K562 (cell line): ENCODE measurements at regions not wholly inside any gene's neighbourhood (a gene's known extent, or its start where the extent isn't known, plus 50 kb on each side); places are given as distances from the start of the nearest gene placed in this dataset.

Source experiments
- ATAC-seq: fragments of 200-7000 bp; cut with Tn5 transposase; 3 replicates; pipeline ENCODE4 v1.9.1; 2020; ENCODE audit warnings: moderate library complexity
- BruUV-seq: library from RNA; stranded (reverse); fragments of 400-500 nt; replicated peaks from 2 replicates; lab custom pipeline; 2021; lab: Mats Ljungman, UMichigan
- CTCF ChIA-PET: fragments of 300-600 bp; formaldehyde crosslinking; extraction: SDS; loops from one replicate; lab custom pipeline; 2021; ENCODE audit warnings: low intra/inter-chr PET ratio; lab: Yijun Ruan, JAX
- POLR2A ChIA-PET: fragments of 300-600, 350-650 bp; sonication (Branson Sonifier 250); formaldehyde crosslinking; extraction: SDS; loops from one replicate; lab custom pipeline; 2021; ENCODE audit warnings: antibody characterized with exemption, inconsistent platforms; lab: Yijun Ruan, JAX
- DNase-seq, 4 experiments: peaks; one replicate each; pipeline versions ENCODE4 v3.0.0 to v3.0.0-alpha.2; 2011 to 2018; ENCODE audit warnings: low spot score in 3 of 4, mixed read lengths in 3 of 4; ENCODE audit errors: extremely low read depth in 1 of 4
- FAIRE-seq: peaks from 2 replicates; lab custom pipeline; 2011; peaks lifted over from hg19 to GRCh38; lab: Jason Lieb, UNC
- H2AFZ ChIP-seq: 2 replicates; pipeline ENCODE4 v1.6.0; 2011; ENCODE audit warnings: low read depth, low read length, control low read depth, inconsistent platforms
- H3K27ac ChIP-seq: fragments of 200-600 bp; 3 replicates; pipeline ENCODE4 v1.8.0; 2011; ENCODE audit warnings: low read depth, mild to moderate bottlenecking, control low read depth, inconsistent platforms, low read length, moderate library complexity, mixed read lengths; ENCODE audit errors: extremely low read depth
- H3K27me3 ChIP-seq, 2 experiments: fragments of 300-600 bp in 1 of 2; 2 replicates in 1 of 2; 3 replicates in 1 of 2; pipeline versions ENCODE4 v1.6.0 to v1.8.0; 2011; ENCODE audit warnings: inconsistent platforms in 2 of 2, low read length in 2 of 2, mild to moderate bottlenecking in 1 of 2, mixed read lengths in 1 of 2, moderate library complexity in 1 of 2; ENCODE audit not compliant: control insufficient read depth in 2 of 2, insufficient read depth in 2 of 2
- H3K36me3 ChIP-seq: fragments of 300-600 bp; 3 replicates; pipeline ENCODE4 v1.8.0; 2011; ENCODE audit warnings: mild to moderate bottlenecking, low read length, inconsistent platforms; ENCODE audit not compliant: control insufficient read depth, insufficient read depth
- H3K4me1 ChIP-seq, 2 experiments: fragments of 200-600 bp in 1 of 2; replicated peaks in 1 of 2; 2 replicates in 1 of 2; 3 replicates in 1 of 2; pipeline versions ENCODE4 v1.5.1 to v1.8.0; 2011; ENCODE audit warnings: inconsistent platforms in 2 of 2, low read length in 2 of 2, mild to moderate bottlenecking in 1 of 2, mixed read lengths in 1 of 2, moderate library complexity in 1 of 2; ENCODE audit not compliant: control insufficient read depth in 2 of 2, insufficient read depth in 2 of 2
- H3K4me2 ChIP-seq: 2 replicates; pipeline ENCODE4 v1.6.1; 2011; ENCODE audit warnings: low read length, control low read depth, inconsistent platforms, mixed read lengths; ENCODE audit not compliant: insufficient read depth
- H3K4me3 ChIP-seq: fragments of 200-600 bp; sonication (generic), shearing (Covaris generic); 2 replicates; pipeline ENCODE4 v1.5.1; 2016; ENCODE audit warnings: control low read depth, inconsistent platforms
- H3K79me2 ChIP-seq: fragments of 200-600 bp; 3 replicates; pipeline ENCODE4 v1.8.0; 2011; ENCODE audit warnings: low read length, inconsistent platforms; ENCODE audit not compliant: control insufficient read depth, insufficient read depth
- H3K9ac ChIP-seq, 2 experiments: 2 replicates each; pipeline versions ENCODE4 v1.6.0 to v1.6.1; 2011; ENCODE audit warnings: low read depth in 2 of 2, low read length in 2 of 2, control low read depth in 1 of 2, inconsistent platforms in 1 of 2, mild to moderate bottlenecking in 1 of 2, mixed read lengths in 1 of 2; ENCODE audit not compliant: insufficient read depth in 1 of 2
- H3K9me1 ChIP-seq: one replicate; pipeline ENCODE4 v1.6.0; 2011; ENCODE audit warnings: inconsistent platforms, mild to moderate bottlenecking, low read length, moderate library complexity; ENCODE audit not compliant: control insufficient read depth, insufficient read depth
- H3K9me3 ChIP-seq: replicated peaks from 2 replicates; pipeline ENCODE4 v1.5.1; 2011; ENCODE audit warnings: low read depth, low read length, inconsistent platforms; ENCODE audit not compliant: control insufficient read depth, insufficient read depth
- H4K20me1 ChIP-seq: replicated peaks from 2 replicates; pipeline ENCODE4 v1.6.1; 2011; ENCODE audit warnings: low read length, inconsistent platforms, mixed read lengths; ENCODE audit not compliant: control insufficient read depth, insufficient read depth
- ARNT ChIP-seq, 2 experiments: fragments of 450-650 bp; IDR thresholded peaks; 2 replicates each; pipeline ENCODE4 v1.6.1; 2016; ENCODE audit warnings: mild to moderate bottlenecking in 1 of 2
- CCAR2 ChIP-seq: fragments of 200-400 bp; formaldehyde crosslinking; IDR thresholded peaks from 2 replicates; pipeline ENCODE4 v1.6.1; 2017; ENCODE audit warnings: mild to moderate bottlenecking, low read depth, low read length
- CEBPG ChIP-seq, 3 experiments: fragments of 200-800 bp in 1 of 3; sonication (Bioruptor generic) in 1 of 3; sonication (generic) in 1 of 3; formaldehyde crosslinking in 1 of 3; IDR thresholded peaks in 2 of 3; conservative IDR thresholded peaks in 1 of 3; 2 replicates each; pipeline versions ENCODE4 v1.6.1 to v1.8.0; 2016 to 2022; ENCODE audit warnings: missing compliant biosample characterization in 2 of 3, missing genetic modification characterization in 2 of 3, mild to moderate bottlenecking in 1 of 3, missing genetic modification reagents in 1 of 3
- DACH1 ChIP-seq: fragments of 450-650 bp; IDR thresholded peaks from 2 replicates; pipeline ENCODE4 v1.6.1; 2018; ENCODE audit not compliant: partially characterized antibody
- EGR1 ChIP-seq: fragments of 450-650 bp; conservative IDR thresholded peaks from 2 replicates; pipeline ENCODE4 v1.6.1; 2017; ENCODE audit warnings: mild to moderate bottlenecking
- FOS ChIP-seq: IDR thresholded peaks from 3 replicates; pipeline ENCODE4 v1.6.1; 2011; ENCODE audit not compliant: insufficient read length; ENCODE audit errors: extremely low read depth
- FOXK2 ChIP-seq, 2 experiments: fragments of 450-650 bp; IDR thresholded peaks in 1 of 2; conservative IDR thresholded peaks in 1 of 2; 2 replicates each; pipeline ENCODE4 v1.6.1; 2016; ENCODE audit warnings: low read depth in 2 of 2, mild to moderate bottlenecking in 1 of 2
- MEF2D ChIP-seq: conservative IDR thresholded peaks from 2 replicates; pipeline ENCODE4 v1.6.1; 2016; ENCODE audit warnings: low read depth, missing genetic modification characterization, missing compliant biosample characterization
- MITF ChIP-seq: IDR thresholded peaks from 2 replicates; pipeline ENCODE4 v1.6.1; 2014; ENCODE audit warnings: antibody characterized with exemption
- MTA1 ChIP-seq: fragments of 450-650 bp; IDR thresholded peaks from 2 replicates; pipeline ENCODE4 v1.6.1; 2017; ENCODE audit warnings: borderline replicate concordance
- SIX5 ChIP-seq, 2 experiments: IDR thresholded peaks; 2 replicates each; pipeline ENCODE4 v1.6.1; 2011; ENCODE audit warnings: low read length in 2 of 2, borderline replicate concordance in 1 of 2, low read depth in 1 of 2, mild to moderate bottlenecking in 1 of 2, moderate library complexity in 1 of 2; ENCODE audit not compliant: insufficient read depth in 1 of 2
- STAT6 ChIP-seq: sonication (generic); formaldehyde crosslinking; IDR thresholded peaks from 2 replicates; pipeline ENCODE4 v1.8.1; 2023; ENCODE audit warnings: mild to moderate bottlenecking, missing genetic modification reagents
- TEAD2 ChIP-seq: fragments of 450-650 bp; IDR thresholded peaks from 2 replicates; pipeline ENCODE4 v1.6.1; 2016; ENCODE audit warnings: missing genetic modification characterization, control low read depth, missing compliant biosample characterization
- ZNF592 ChIP-seq: fragments of 450-650 bp; IDR thresholded peaks from 2 replicates; pipeline ENCODE4 v1.6.1; 2017; ENCODE audit warnings: antibody characterized with exemption, mild to moderate bottlenecking
- ZNF766 ChIP-seq: fragments of 200-800 bp; sonication (Bioruptor generic); conservative IDR thresholded peaks from 2 replicates; pipeline ENCODE4 v1.6.1; 2016; ENCODE audit warnings: missing genetic modification characterization, missing compliant biosample characterization
- WGBS: fragments of 100-300 bp; shearing (Covaris generic); methylation state at CpG from one replicate; pipeline ENCODE4 v1.1.6; 2016; ENCODE audit warnings: low coverage, mixed read lengths; ENCODE audit not compliant: insufficient coverage; ENCODE audit errors: missing lambda C conversion rate; 5-methylcytosine and 5-hydroxymethylcytosine counted together
- in situ Hi-C: fragments of 300-500 bp; cut with MboI; formaldehyde crosslinking; loops from 4 replicates; pipeline ENCODE4 v1.15.0; 2018; ENCODE audit warnings: inconsistent platforms, mixed read lengths
- intact Hi-C: fragments of 100-400 bp; cut with micrococcal nuclease; formaldehyde crosslinking; loops from 2 replicates; pipeline ENCODE4 v1.14.2; 2022

- peak overlapping the region; percentile 23 for H3K4me3 ChIP-seq
- CTCF ChIA-PET = no interaction called here
- peak overlapping the region; percentile 88 for H2AFZ ChIP-seq
- peak overlapping the region; percentile 48 to 86 for H3K9ac ChIP-seq
- POLR2A ChIA-PET = interaction anchor here (0.5 to 1.2 kb wide), 6 partner anchors 9 to 219 kb away, joined by 3 to 8 read pairs (median 4); no protein-coding TSS in a partner anchor
- H3K9me3 ChIP-seq = no peaks in the 10 kb centered on the region
- no peaks in the 10 kb centered on the region for H3K9me1 ChIP-seq
- peak overlapping the region; percentile 74 for H3K27ac ChIP-seq
- ATAC-seq (peak; percentile 66), DNase-seq (peak in 3 of 4 experiments; percentile 66 to 73 (median 67)), FAIRE-seq (no peak)
- in situ Hi-C loops = no loop called here
- no TSS peak for BruUV-seq
- peak overlapping the region; percentile 70 for H3K4me2 ChIP-seq
- H3K4me1 ChIP-seq = peaks cover 47 to 61% of the 10 kb centered on the region in 2 experiments
- no peaks in the 10 kb centered on the region for H3K36me3 ChIP-seq
- no peaks in the 10 kb centered on the region for H4K20me1 ChIP-seq
- H3K27me3 ChIP-seq = no peaks in the 10 kb centered on the region
- 11% methylated on average over 14 of the region's 17 CpGs for WGBS
- H3K79me2 ChIP-seq = peaks cover 20% of the 10 kb centered on the region
- intact Hi-C loops = no loop called here
- TF ChIP-seq ZNF766 (CRISPR knock-in tag) (no peak), SIX5 (IDR thresholded peaks at IDR 0.05; ENCODE audit: borderline replicate concordance in 1 of 2, insufficient read depth in 1 of 2, low read depth in 1 of 2, low read length in 2 of 2) (no peak), CEBPG (CRISPR knock-in tag; IDR thresholded peaks at IDR 0.05) (no peak), CEBPG (tag; conservative IDR thresholded peaks at IDR 0.05 in 1 of 2, IDR thresholded peaks at IDR 0.05 in 1 of 2) (no peak), EGR1 (no peak), MTA1 (no peak), MEF2D (tag) (no peak), STAT6 (CRISPR knock-in tag) (no peak), MITF (no peak), FOXK2 (conservative IDR thresholded peaks at IDR 0.05 in 1 of 2, IDR thresholded peaks at IDR 0.05 in 1 of 2; ENCODE audit: low read depth in 2 of 2) (no peak), TEAD2 (no peak), FOS (no peak), ARNT (IDR thresholded peaks at IDR 0.05) (no peak), DACH1 (no peak), ZNF592 (no peak), CCAR2 (no peak)
These were observed 216.4 kb upstream of the CIBAR2 start for GRCh38 chr16:85328676-85329058.
